Left colon (tissue), 2 donors: ENCODE measurements at regions not wholly inside any gene's neighbourhood (a gene's known extent, or its start where the extent isn't known, plus 50 kb on each side); places are given as distances from the start of the nearest gene placed in this dataset.
A peak's percentile ranks its signal among the peaks of the same experiment; 100 is the strongest.
"Not testable (repeated sequence)": the region's sequence is repeated elsewhere in the genome, so short reads cannot be mapped to it uniquely, and the experiment has no call there.

ENCODE experiments used
- ATAC-seq: fragments of 200-7000 bp; cut with Tn5 transposase; one replicate; pipeline ENCODE4 v1.9.1; 2020; ENCODE audit warnings: mild to moderate bottlenecking, moderate library complexity
- DNase-seq, 2 donors: peaks; one replicate each; pipeline ENCODE4 v3.0.0-alpha.2; 2020
- intact Hi-C, 2 donors: fragments of 100-400 bp; cut with DNase I in 1 of 2; cut with micrococcal nuclease in 1 of 2; formaldehyde crosslinking; loops; one replicate each; pipeline versions ENCODE4 v1.11.2 to v1.14.0; 2022; cut with DNase I, micrococcal nuclease
- donor health status: DM: no; HTN: no; CAD: no.
- donor health status: DM: yes; HTN: yes; CAD: no.

DNA sequence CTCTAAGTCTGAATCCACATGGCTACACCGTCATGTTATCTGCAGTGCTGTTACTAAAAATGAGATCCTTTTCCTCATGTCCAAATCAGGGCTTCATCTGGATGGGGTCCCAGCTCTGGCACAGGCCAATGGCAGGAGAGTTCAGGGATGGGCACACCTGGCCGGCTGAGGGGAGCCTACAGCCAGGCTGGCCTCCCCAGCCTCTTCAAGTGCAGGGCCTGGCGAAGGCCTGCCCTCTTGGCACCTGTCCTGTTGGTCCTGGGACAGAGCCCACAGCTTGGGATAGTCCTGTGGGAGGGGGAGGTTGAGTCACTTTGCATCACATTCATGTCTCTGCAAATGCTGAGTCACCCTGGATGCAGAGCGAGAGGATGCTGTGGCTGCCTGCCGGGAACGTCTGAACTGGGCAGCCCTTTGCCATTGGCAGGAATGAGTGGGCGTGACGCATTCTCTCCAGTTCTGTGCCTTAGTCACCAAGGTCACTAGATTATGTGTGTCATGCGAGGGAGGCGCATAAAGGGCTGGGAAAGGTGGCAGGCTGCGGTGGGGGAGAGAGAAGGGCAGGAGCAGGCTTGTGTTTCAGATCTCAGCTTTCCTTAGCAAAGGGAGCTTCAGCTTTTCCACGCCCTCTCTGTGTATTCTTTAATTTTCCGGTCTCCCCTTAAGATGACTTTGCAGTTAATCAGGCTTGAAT is 223.2 kb upstream of the ECI2 start:
- peak; percentile 79 to 93 for DNase-seq
- intact Hi-C loops, result no loop called here
- ATAC-seq, result peak; percentile 94

DNA sequence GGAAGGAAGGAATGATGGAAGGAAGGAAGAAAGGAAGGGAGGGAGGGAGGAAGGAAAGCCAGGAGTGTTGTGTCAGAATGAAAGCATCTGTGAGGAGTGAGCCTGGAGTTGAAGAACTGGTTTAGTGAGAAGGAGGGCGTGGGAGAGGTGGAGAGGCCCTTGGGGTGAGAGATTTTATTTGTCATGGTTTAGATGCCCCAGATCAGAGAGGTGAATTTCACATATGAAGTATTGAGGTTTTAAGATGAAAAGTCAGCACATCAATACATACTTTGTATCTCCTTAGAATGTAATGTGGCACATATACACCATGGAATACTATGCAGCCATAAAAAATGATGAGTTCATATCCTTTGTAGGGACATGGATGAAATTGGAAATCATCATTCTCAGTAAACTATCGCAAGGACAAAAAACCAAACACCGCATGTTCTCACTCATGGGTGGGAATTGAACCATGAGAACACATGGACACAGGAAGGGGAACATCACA is 222.3 kb upstream of the ECI2 start:
- ATAC-seq (peak; percentile 14), DNase-seq (peak in 1 of 2 donors; percentile 49)

GRCh38 chr6:4356899-4357659 is 221.7 kb upstream of the ECI2 start:
- ATAC-seq (peak; percentile 17), DNase-seq (no peak)
- intact Hi-C loops, result no loop called here

More for the DNA sequence above, 222.3 kb upstream of the ECI2 start:
- intact Hi-C loops, result not testable (repeated sequence)

DNA sequence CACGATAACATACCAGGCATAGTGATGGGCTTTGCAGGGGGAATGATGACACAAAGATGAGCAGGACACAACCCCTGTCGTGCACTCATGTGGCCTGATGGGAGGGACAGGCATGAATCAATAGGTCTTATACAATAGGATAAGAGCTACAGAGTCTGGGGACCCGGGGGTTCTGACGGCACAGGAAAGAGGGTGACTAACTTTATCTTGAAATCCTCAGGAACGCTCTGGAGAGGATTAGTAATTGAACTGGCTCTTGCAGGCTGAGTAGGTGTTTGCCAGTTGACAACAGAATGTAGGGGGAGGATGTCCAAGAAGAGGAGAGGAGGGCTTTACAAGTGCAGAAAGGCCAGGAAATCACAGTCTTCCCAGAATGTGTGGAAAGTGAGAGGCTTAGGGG is 219.9 kb upstream of the ECI2 start:
- intact Hi-C loops, result no loop called here
- DNase-seq, result no peak
- no peak for ATAC-seq

GRCh38 chr6:4354181-4354580 is 218.8 kb upstream of the ECI2 start:
- ATAC-seq (no peak), DNase-seq (no peak)
- intact Hi-C loops, result no loop called here

DNA sequence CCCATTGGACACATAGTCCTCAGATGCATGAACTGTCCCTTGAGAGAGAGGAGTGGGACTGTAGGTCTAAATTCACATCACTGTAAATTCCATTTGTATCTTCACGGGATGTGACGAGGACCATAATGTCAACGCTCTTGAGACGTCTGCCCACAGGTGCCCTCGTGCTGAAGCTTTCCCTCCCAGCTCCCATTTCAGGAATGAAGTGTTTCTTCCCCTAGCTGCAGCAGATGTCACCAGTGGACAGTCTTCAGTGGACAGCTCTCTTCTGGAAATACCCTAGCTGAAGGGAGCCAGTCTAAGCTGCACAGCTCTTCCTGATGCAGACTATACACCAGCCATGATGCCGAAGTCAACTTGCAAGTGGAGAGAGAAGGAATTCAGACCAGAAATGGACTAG is 217.4 kb upstream of the ECI2 start:
- ATAC-seq, result no peak
- intact Hi-C loops, result no loop called here
- no peak for DNase-seq

- DNase-seq, result no peak
- intact Hi-C loops, result no loop called here
- ATAC-seq, result no peak
Measured at GRCh38 chr6:4352322-4352669, 216.9 kb upstream of the ECI2 start.

GRCh38 chr6:4351520-4352321 is 216.3 kb upstream of the ECI2 start:
- DNase-seq (peak; percentile 18 to 50), ATAC-seq (peak; percentile 32)
- intact Hi-C loops, result no loop called here

DNA sequence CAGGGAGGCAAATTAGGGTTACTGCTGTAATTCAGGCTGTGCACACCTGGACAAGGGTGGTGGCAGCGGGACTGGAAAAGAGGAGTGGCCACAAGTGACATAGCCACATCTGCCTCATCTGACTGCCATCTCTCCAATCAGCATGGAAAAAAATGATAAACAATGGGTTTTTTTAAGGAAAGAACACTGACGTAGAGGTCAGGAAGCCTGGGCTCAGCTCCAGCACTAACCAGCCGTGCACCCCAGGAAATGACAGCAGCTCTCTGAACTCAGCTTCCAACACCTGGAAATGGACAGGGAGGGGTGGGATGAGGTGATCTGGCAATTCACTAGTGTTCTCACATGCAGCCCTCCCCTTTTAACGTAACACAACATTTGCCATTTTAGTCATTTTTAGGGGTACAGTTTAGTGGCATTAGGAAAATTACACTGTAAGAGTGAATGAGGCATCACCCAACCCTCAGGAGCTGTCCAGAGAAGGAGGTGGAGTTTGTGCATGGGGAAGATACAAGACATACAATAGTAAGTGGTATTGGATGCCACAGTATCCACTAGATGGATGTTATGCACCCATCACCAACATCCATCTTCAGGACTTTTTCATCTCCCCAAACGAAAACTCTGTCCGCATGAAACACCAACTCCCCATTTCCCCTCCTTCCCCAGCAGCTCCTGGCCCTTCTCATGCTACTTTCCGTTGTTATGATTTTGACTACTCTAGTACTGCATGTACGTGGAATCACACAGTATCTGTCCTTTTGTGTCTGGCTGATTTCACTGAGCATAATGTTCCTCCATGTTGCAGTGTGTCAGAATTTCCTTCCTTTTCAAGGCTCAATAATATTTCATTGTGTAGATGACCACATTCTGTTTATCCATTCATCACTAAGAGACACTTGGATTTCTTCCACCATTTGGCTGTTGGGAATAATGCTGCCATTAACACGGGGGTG is 215.5 kb upstream of the ECI2 start:
- intact Hi-C loops, result no loop called here
- no peak for DNase-seq
- ATAC-seq, result no peak

GRCh38 chr6:4349931-4350330 is 214.6 kb upstream of the ECI2 start:
- no peak for ATAC-seq
- DNase-seq, result no peak
- intact Hi-C loops, result no loop called here

- no peak for DNase-seq
- no peak for ATAC-seq
- intact Hi-C loops, result no loop called here
Measured at GRCh38 chr6:4349323-4349722, 213.9 kb upstream of the ECI2 start.

DNA sequence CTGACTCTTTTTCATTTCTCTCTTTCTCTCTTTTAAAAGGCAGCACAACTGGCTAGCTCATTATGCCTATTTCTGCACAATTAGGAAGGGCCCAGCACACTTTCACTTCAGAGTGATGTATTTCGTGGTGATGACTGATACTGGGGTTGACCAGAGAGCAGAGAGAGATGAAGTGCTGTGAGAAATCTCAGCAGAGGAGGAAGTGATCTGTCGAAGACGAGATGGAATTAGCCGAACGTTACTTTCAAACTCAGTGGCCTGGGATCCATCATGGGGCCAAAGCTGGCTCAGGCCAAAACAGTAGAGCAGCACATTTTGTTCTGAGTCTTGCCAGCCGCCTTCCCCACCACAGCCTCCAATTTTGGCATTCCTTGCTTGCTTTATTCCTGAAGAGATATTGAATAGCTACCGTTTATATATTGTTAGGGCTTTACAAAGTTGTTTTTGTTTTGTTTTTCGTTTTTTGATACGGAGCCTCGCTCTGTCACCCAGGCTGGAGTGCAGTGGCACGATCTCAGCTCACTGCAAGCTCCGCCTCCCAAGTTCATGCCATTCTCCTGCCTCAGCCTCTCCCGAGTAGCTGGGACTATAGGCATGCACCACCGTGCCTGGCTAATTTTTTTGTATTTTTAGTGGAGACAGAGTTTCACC is 213.2 kb upstream of the ECI2 start:
- DNase-seq, result peak in 1 of 2 donors; percentile 51
- intact Hi-C loops, result no loop called here
- no peak for ATAC-seq

- ATAC-seq (no peak), DNase-seq (no peak)
- intact Hi-C loops, result no loop called here
Measured at GRCh38 chr6:4347877-4348276, 212.5 kb upstream of the ECI2 start.

DNA sequence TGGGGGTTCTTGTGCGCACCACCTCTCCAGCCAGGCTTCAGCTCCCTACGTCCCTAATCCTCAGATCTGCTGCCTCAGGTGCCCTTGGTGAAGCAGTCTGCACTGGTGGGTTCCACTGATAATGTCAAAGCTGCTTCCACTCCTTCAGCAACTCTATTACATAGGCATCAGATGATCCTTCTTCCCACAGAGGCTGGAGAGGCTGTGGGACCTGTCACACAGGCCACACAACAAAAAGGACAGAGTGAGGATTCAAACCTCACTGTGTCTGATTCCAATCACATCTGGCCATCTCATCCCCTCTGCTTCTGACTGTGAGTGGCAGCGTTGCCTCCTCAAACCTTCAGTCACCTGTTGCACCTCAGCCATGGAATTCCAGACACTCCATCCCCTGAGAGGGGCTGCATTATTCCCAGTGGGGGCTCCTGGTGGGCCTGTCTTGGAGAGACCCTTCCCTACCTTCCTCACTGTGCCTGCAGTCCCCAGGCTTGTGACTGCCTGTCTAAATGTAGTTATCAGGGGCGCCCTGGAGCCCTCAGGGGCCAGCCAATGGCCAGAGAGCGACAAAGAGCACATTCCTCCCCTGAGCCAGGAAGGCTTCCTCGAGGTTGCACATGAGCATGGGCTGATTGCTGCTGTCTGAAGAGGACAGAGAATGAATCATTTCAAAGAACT is 211.4 kb upstream of the ECI2 start:
- intact Hi-C loops, result no loop called here
- DNase-seq (no peak), ATAC-seq (no peak)

DNA sequence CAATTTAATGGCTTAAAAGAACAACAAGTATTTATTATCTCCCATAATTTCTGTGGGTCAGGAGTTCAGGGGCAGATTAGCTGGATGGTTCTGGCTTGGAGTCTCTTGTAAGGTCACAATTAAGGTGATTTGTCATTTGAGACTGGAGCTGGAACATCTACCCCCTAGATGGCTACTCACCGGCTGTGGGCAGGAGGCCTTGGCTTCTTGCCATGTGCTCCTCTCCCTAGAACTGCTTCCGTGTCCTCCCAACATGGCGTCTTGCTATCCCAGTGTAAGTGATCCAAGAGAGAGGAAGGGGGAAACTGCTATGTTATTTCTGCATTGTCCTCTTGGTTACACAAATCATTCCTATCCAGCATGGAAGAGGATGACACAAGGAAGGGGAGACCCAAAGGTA is 210.2 kb upstream of the ECI2 start:
- no peak for ATAC-seq
- DNase-seq, result no peak
- intact Hi-C loops, result no loop called here

- intact Hi-C loops, result no loop called here
- DNase-seq, result no peak
- no peak for ATAC-seq
Measured at GRCh38 chr6:4344317-4344899, 209.0 kb upstream of the ECI2 start.

GRCh38 chr6:4342407-4343137 is 207.2 kb upstream of the ECI2 start:
- intact Hi-C loops, result no loop called here
- ATAC-seq (no peak), DNase-seq (no peak)
